ENCODE measurements at regions not wholly inside any gene's neighbourhood (a gene's known extent, or its start where the extent isn't known, plus 50 kb on each side); places are given as distances from the start of the nearest gene placed in this dataset.

DNA sequence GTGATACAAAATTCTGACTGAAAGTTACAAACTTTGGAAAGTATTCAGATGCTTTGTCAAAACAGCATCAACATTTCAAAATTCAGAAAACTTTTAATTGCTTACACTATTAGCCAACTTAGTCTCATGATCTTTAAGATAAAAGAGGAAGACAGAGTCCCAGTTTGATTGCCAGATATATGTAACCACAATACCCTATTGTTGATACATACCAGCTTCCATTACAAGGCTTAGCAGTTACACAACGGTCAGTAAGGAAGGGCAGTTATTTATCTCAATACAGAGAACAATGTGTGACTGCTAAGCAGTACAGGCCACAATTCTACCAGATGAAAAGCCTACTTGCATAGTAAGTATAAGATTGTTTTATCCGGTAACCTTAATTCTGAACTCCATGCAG lies 138.4 kb downstream of the SPANXN3 start:
- TF ChIP-seq, protein P1, sequence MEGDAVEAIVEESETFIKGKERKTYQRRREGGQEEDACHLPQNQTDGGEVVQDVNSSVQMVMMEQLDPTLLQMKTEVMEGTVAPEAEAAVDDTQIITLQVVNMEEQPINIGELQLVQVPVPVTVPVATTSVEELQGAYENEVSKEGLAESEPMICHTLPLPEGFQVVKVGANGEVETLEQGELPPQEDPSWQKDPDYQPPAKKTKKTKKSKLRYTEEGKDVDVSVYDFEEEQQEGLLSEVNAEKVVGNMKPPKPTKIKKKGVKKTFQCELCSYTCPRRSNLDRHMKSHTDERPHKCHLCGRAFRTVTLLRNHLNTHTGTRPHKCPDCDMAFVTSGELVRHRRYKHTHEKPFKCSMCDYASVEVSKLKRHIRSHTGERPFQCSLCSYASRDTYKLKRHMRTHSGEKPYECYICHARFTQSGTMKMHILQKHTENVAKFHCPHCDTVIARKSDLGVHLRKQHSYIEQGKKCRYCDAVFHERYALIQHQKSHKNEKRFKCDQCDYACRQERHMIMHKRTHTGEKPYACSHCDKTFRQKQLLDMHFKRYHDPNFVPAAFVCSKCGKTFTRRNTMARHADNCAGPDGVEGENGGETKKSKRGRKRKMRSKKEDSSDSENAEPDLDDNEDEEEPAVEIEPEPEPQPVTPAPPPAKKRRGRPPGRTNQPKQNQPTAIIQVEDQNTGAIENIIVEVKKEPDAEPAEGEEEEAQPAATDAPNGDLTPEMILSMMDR (conservative IDR thresholded peaks at IDR 0.05; ENCODE audit: low read depth, low read length): no peak
- TF ChIP-seq EZH2 (IDR thresholded peaks at IDR 0.05; ENCODE audit: borderline replicate concordance, low read depth, low read length, poor library complexity, severe bottlenecking): no peak

Measured in A673 (cell line).